GM19452 (cell line): ENCODE measurements at regions not wholly inside any gene's neighbourhood (a gene's known extent, or its start where the extent isn't known, plus 50 kb on each side); places are given as distances from the start of the nearest gene placed in this dataset.

Experiments used
- ATAC-seq: cut with Tn5 transposase; IDR thresholded peaks from one replicate; pipeline ENCODE4 v1.9.1; 2021; ENCODE audit not compliant: unreplicated experiment

DNA sequence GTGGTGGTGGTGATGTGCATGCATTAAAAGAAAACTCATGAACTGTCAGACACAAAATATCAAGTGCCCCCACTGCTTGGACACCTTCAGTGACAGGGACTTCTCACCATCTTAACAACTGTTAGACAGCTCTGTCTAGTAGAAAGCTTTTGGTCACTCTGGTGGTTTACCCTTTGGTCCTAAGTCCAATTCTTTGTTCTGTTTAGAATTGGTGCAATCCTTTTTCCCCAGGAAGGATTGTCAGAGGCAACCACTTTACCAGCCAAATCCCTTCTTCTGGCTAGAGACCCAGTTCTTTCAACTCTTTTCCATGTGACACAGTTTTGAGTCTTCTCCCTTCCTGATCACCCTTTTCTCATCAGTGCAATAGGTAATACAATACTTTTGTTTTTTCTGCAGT is 140.2 kb downstream of the SEC61B start:
- ATAC-seq, result no peak

DNA sequence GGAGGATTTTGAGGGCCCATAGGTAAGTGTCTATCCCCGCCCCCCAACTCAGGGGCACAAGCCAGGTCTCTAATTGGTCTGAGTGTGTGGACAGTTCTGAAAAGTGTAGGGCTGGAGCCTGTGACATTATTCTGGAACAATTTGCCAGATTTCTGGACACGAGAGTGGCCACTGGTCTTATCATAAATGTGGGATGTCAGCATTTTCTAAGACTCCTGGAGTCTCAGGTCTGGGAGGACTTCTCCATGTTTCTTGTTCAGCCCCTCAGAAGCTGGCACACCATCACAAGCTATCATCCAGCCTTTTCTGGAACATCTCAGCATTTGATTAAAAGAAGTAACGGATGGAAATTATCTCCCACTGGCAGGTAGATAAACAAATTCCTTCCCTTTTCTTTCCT is 141.4 kb downstream of the SEC61B start:
- ATAC-seq, result no peak

DNA sequence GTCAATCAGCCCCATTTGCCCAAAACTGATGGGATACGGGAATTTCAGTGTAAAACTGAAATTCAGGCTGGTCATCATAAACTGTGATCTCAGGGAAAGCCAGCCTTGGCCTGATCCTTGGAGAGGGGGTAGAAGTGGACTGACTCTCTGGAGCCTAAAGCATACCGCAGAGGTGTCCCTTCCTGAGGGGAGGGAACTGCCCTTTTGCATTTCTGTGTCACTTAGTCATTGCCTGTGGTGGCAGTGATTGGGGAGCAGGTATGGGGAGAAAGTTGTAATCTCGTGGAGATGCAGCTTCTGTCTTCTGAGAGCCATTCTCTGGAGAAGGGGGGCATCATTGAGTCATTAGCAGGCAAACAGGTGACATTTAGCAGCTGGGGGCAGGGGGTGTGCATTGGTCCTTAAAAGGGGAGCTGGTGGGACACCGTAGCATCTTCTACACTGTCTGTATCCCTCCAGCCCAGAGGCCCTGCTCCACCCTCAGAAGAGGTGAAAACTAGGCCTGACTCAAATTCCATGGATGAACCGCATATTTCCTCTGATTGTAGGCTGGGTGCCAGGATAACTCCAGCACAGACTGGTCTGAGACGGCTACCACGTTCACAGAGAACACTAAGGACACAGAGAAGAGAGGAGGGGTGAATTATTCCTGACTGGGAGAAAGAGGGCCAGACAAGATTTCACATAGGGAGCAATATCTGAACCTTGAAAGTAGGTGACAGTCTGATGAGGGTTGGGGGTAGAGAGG is 143.3 kb downstream of the SEC61B start:
- ATAC-seq, result no peak

DNA sequence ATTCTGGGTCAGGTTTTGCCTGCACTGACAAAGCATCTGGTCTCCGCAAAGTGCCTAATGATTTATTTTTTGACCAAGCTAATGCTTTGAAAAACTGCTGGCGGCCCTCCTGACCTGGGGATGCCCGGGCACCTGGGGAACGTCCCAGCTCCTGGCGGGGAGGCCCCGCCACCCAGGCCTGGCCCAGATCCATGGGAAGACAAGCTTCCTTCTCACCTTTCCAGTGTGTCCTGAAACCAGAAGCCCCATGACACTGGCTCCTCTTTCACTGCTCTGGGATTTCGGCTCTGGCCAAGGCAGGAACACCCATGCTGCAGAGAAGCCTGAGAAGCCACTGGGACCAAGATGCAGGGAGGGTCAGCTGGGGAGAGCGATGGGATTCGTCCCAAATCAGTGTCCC is 144.1 kb downstream of the SEC61B start:
- no peak for ATAC-seq

DNA sequence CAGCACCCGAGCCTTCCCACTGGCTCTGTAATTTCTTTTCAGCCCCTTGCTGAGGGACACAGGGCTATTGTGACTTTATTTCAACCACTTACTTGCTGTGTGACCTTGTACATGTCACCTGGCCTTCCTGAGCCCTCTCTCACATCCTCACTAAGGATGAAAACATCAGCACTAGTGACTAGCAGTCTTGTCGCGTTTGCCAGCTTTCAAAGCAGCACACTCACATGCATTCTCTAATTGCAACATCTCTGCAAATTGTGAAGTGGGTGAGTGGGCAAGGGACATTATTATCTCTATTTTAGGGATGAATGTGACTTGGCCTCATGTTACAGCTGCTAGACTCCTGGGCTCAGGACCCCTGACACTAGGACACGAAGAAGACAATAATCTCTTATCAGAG is 144.5 kb downstream of the SEC61B start:
- no peak for ATAC-seq

DNA sequence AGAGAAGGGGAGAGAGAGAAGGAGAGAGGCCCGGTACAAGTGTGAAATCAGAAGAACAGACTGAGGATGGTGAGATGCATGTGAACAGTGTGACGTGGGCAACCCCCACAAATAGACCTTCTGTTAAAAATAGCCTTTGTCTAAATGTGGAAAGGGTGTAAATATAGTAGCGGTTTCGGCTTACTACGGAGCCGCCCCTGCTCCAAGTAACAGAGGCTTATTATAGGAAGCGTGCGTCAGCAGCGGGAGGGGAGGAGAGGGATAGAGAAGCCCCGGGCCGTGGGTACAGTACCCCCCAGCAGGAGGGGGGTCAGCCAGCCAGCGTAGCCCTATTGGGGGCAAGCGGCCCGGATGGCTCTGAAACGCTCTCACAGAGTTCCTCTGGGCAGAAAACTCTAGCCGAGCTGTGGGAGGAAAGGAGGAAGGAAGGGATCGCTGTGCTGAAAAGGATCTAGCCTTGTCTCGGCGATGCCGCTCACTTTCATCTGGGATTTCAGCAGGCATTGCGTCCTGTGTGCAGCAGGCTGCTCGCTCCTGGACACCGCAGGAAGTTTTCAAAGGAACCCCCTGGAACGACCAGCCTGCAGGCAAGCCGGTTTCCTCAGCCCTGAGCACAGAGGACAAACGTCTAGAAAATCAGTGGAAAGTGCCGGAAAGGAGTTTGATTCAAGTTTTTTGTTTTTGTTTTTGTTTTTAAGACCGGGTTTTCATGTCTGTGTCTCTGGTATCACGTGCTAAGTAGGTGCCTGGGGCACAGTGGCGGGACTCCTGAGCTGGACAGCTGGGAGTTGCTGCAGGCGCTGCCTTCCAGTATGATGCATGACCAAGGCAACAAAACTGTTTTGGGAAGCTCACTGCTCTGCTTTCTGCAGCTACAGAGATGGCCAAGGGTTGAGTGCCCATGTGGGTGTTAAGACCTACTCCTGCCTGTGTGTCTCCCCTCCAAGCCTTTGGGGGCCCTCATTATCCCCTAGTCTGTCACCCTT is 146.6 kb downstream of the SEC61B start:
- no peak for ATAC-seq

DNA sequence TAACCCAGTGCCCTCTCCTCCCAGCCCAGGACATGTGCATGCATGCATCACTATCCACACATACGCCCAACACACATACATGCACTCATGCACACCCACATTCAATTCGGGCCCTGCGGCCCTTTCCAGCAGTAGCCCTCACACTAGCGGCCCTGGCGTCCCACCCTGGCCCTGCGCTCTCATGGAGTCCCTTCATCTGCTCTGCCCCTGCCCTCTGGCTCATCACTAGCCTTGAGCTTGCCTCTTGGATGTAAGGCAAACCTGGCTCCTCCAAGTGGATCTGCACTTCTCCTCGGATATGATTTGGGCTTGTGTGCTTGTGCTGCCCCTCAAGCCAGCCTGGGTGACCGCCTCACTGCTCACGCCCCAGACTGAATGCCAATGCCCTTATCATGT is 147.2 kb downstream of the SEC61B start:
- ATAC-seq, result no peak

DNA sequence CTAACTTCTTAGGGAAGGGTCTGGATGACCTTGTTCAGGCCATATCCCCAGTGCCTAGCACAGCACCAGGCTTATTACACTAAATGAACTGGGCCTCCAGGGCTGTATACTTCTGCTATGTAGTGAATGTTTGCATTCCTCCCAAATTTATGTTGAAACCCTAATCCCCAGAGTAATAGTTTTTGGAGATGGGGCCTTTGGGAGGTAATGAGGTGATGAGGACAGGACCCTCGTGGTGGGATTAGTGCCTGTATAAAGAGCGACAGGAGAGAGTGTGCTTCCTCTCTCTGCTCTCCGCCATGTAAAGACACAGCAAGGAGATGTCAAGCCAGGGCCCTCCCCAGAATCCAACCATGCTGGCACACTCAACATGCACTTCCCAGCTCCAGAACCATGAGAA is 148.3 kb downstream of the SEC61B start:
- no peak for ATAC-seq

DNA sequence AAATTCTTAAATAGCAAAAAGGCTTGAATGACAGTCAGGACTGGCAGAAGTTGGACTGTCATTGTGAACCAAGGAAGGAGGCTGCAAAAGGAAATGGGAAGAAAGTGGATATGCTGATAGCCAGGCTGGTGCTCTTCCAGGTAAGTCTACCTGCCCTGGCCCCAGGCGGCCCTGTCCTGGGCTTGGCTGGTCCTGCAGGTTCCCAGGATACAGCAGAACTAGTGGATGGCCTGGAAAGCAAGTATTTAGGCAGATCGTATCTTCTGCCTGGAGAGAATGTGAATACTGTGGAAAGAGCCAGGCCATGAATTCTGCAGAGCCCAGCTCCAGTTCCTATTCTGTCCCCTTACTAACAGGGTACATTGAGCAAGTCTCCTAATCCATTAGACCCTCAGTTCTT is 149.3 kb downstream of the SEC61B start:
- ATAC-seq, result no peak

DNA sequence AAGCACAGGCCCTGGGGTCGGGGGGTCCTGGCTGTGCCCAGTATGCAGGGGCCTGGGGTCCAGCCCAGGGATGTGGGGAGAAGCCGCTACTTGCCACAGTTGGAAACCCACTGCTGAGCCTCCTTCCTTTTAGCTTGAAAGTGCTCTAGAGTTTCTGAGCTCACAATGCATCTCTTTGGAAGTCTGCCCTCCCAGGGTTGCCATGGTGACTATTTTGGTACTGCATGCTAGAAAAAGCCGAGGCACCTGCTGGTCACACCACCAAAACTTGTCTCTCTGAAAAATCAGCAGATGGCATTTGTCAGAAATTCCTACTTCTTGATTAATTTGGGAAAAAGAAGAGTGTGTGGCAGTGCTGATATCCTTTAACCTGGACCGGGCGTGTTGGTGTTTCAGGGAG is 151.8 kb downstream of the SEC61B start:
- no peak for ATAC-seq

DNA sequence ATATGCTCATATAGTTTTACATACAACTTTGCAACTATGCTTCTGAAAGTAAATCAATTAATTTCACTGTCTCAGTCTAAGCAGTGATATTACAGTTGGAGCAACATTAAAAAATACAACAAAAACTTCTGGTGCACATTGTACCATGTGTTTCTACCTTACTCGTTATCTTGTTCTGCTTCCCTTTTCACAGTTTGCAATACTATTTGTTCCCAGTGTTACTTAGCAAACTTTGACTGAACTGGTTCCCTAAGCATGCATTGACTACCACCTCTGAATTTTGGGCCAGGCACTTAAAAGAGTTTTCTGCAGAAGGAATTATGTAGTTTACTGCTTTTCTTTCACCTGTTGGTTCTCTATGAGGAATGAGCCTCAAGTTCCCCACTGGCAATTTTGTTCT is 152.7 kb downstream of the SEC61B start:
- no peak for ATAC-seq

DNA sequence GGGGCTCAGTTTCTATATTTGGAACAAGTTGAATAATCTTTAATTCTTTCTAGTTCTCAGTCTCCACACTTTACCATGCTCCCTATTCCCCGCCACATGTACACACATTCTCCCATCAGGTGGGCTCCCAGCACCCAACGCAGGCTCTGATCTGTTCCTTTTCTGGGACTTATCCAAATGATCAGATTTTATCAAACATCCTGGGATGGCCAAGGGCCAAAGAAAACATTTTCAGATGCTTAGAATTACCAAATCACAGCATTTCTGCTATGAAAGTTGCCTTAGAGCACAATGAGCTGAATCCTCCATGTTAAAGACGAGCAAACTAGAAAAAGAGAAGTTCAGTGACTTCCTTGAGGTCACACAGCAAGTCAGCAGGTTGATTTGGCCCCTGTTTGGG is 153.4 kb downstream of the SEC61B start:
- no peak for ATAC-seq

DNA sequence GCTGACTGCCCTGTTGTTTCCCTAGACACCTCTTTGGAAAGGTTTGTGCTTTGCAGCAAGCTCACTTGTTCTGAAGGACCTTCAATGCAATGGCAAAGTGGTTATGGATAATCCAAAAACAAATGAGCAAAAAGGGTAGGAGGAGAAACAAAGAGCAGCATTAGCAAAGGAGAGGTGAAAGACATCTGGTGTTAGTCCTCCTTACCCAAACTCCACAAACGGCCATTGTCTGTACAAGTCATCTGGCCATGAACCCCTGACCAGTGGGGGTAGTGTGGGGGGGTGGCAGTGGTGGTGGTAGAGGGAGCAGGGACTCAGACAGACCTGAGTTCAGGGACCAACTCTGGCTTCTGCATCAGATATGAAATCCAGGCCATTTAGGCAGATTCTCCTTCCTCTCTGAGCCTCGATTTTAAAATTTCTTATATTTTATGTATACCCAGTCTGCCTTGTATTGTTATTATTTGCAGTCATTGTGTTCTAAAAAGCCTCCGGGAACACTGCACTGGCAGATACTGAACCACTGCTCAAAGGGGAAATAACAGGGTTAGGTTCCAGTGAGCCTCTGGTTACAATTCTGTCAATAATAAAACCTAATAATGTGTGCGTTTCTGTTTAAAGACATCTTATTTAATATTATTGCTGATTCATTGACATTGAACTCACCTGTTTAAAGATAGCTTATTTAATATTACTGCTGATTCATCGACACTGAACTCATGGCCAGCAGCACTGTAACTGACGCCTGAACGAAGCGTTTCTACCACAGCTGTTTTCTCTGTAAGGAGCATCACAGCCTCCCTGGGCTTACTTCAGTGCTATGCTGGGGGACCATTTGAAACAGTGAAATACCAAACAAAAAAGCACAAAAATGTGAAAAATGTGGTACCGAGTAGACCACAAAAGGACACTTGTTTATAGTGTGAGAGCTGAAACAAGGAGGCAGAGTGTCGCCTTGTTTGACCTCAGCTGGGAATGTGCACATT is 156.0 kb downstream of the SEC61B start:
- no peak for ATAC-seq

DNA sequence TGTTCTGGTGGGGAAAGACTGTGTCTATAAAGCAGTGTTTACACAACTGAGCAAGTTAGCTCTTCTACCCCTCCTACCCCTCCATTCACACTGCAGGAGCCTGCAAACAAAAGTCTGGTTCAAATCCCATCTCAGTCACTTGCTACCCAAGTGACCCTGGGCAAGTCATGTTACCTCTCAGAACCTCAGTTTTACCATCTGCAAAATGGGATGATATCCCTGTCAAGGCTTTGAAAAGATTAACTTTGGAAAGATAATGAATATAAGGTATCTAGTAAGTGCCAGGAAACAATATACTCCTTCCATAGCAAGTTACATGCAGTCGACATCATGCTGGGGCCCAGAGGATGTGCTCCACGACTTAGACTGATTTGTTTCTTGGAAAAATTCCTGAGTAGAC is 161.5 kb downstream of the SEC61B start:
- ATAC-seq, result no peak

DNA sequence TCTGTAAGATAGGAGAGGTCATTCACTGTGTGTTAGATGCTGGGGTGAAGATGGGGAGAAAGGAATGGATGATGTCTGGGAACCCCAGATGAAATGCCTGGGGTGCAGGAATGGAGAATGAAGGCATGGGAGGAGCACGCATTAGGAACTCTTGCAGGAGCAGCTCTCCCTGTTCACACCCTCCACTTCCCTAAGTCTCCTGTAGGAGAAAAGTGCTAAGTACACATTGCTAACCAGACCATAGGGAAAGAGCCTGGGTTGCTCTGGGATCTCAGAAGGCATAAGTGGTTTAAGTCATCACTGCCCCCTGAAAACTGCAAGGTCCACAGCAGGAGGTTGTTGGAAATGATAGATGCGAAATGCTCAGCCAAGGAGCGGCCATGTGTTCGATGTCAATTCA is 163.1 kb downstream of the SEC61B start:
- ATAC-seq, result no peak

DNA sequence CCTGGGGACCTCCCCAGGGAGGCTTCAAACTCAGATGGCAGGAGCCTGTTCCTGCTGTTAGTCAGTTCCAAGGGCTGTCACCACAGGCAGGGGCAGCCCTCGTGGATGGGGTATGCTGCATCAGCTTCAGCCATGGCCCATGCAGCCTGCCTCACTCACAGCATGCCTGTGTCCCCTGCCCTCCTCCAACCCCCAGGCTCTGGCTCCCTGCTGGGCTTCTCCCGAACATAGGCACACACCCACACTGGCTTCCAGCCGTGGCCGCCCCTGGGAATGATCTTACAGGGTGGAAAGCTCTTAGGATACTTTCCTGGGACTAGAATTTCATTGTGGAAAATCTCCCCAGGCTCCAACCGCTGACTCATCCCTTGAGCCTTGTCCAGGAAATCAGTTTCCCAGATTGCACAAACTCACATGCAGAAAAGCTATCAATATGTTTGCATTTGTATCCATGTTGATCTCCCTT is 163.8 kb downstream of the SEC61B start:
- no peak for ATAC-seq

DNA sequence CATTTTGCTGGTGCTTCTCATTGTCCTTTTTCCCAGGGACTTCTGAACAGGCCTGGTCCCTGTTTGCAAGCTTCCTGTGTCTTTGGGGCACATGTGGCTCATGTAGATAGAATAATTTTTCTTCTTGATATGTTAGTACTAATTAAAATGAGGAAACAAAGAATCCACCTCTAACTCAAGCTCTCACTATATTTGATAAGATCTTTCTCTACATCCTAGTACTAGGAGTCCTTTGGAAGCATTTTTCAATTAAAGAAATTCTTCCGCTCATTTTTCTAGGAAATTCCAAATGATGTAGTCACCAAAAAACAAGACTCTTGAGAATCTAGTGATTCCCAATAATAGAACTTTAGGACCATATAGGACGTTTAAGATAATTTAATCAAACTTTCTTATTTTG is 165.3 kb downstream of the SEC61B start:
- ATAC-seq, result no peak

DNA sequence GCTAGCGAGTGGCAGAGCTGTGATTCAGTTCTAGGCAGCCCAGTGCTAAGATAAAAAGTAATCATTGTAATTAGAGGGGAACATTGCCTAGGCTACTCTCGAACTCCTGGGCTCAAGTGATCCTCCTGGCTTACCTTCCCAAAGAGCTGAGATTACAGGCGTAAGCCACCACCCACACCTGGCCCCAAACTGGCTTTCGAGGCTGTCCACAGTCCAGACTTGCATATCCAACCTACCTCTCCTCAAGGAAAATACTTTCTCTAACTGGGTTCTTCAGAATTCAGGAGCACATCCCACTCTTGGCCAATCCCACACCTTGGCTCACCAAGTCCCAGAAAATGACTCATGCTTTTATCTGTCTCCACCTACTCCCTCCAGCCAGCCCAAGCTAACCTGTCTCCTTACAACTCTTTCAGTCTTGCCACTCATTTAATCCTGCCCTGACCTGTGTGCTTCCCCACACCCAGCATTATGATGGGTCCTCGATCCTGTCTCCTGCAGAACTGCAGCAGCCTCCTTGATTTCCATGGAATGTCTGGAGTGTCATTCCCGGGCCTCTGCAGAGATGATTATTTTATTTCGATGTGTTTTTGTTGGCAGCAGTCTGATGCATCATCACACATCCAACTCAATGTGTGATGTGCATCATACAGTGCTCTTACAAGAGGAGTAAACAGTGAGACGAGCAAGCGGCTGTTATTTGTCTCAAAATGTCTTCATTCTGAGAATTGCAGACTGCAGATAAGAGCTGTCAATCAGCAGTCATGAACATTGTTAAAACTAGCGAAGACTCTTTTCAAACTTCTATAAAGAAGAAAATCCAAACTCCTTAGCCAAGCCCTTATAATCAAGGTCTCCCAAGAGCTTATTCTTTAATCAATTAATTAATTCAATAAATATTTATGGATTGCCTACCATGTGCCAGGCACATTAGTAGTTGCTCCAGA is 167.3 kb downstream of the SEC61B start:
- no peak for ATAC-seq

DNA sequence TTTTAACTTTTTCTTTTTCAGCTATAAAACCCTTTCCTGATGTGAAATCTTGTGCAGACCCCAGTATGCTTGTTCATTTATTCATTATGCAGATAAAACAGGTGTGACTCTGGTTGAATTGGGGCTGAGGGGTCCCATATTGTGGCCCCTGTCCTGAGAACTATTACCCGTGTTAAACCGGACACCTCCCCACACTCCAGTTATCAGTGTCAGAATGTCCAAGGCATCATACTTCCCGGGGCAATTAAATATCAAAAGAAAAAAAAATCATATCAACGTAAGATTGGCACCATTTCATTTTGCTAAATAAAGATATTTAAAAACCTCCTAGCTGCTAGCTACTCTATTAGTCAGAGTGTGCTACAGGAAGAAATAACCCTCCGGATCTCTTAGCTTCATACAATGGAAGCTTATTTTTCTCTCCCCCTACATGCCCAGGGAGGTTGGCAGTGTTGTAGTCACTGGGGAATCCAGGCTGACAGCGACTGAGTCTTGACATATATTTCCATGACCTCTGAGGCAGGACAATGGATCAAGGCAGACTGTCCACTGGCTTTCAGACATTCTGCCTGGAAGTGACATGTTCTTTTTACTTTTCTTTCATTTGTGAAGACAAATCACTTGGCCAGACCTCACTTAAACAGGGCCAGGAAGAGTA is 170.0 kb downstream of the SEC61B start:
- ATAC-seq, result no peak
